Loucy (cell line): ENCODE measurements at regions not wholly inside any gene's neighbourhood (a gene's known extent, or its start where the extent isn't known, plus 50 kb on each side); places are given as distances from the start of the nearest gene placed in this dataset.

ENCODE experiments used
- CTCF ChIP-seq: fragments of 200-600 bp; sonication (generic); conservative IDR thresholded peaks from 2 replicates; pipeline ENCODE4 v1.5.1; 2014; ENCODE audit warnings: mild to moderate bottlenecking, antibody characterized with exemption, low read length
- EZH2phosphoT487 ChIP-seq: fragments of 200-600 bp; IDR thresholded peaks from 2 replicates; pipeline ENCODE4 v1.6.1; 2018; ENCODE audit warnings: antibody characterized with exemption, mild to moderate bottlenecking, moderate library complexity, borderline replicate concordance

GRCh38 chr17:65388911-65389310 lies 172.5 kb downstream of the AXIN2 start:
- no peak for TF ChIP-seq CTCF
- no peak for TF ChIP-seq EZH2phosphoT487
